ENCODE measurements at regions not wholly inside any gene's neighbourhood (a gene's known extent, or its start where the extent isn't known, plus 50 kb on each side); places are given as distances from the start of the nearest gene placed in this dataset.

DNA sequence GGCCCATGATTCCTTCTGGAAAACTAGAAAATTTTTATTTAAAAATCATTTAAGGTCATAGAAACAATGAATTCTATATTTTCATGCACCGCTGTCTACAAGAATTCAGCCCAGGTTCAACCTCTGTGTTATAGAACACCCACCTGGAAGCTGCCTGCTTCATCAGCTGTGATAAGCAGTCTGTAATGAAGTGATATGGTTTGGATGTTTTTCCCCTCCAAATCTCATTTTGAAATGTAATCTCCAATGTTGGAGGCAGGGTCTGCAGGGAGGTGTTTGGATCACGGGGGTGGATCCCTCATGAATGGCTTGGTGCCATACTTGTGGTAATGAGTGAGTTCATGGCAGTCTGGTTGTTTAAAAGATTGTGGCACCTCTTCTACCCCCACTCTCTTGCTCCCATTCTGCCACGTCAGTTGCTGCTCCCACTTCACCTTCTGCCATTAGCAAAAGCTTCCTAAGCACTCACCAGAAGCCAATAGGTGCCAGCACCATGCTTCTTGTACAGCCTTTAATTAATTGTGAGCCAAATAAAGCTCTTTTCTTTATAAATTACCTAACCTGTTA is 55.6 kb downstream of the MRPL32 start:
- no peak for DNase-seq

GRCh38 chr7:42991024-42991423 is 58.8 kb downstream of the MRPL32 start:
- DNase-seq = no peak

DNA sequence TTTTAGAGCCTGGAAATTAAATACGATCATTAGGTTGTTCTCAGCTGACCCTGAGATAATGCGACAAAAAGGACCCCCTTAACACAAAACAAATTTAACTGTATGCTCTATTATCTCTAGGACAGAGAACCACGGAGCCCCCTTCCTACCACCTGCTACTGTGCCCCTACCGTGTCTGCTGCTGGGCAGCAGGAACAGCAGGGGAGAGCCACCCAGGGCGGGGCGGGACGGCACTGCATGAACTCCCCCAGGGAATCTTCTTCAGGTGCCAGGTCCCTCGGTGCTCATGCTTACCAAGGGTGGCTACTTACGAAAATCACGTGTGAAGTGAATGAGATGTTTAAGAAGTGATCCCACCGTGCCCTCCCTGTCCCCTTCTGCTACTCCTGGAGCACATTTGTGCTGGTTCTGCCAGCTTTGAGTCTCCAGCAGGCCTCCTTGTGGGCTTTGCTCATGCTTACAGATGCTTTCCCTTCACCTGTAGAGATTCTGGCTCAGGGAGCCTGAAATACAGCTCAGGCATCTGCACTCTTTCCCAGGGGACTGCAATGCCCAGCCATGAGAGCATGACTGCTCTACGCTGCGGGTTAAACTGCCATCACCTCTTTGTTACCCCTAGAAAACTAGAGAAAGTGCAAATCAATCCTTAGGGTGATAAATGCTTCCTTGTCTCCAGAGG is 59.9 kb downstream of the MRPL32 start:
- no peak for DNase-seq

- DNase-seq = no peak
Measured at GRCh38 chr7:42993038-42993437, 60.9 kb downstream of the MRPL32 start.

DNA sequence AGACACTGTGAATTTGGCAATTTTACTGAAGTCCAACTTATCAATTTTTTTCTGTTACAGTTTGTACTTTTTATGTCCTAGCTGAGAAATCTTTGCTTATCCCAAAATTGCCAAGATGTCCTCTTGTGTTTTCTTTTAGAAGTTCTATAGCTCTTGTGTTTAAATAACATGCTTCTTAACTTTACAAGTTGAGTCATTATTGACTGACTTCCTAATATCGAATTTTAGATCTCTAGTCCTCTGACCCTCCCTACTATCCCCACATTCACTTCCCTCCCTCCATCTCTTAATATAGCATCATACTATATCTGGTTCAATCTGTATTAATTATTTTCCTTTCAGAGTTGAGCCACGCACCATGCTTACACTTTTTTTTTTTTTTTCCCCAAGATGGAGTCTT is 61.9 kb downstream of the MRPL32 start:
- DNase-seq = no peak

GRCh38 chr7:42997611-42998010 is 65.4 kb downstream of the MRPL32 start:
- DNase-seq = no peak

DNA sequence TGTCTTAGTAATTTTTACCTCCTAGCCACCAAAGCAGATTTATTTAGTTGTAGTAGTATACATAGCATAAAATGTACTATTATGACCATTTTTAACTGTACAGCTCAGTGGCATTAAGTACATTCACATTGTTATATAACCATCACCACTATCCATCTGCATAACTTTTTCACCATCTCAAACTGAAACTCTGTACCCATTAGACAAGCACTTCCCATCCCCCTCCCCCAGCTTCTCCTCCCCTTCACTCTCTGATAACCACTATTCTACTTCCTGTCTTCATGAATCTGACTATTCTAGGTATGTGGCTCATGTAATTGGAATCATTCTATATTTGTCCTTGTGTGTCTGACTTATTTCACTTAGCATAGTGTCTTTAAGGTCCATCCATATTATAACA is 71.9 kb downstream of the MRPL32 start:
- peak; percentile 64 for DNase-seq

- DNase-seq = no peak
Measured at GRCh38 chr7:43006008-43006407, 73.8 kb downstream of the MRPL32 start.

GRCh38 chr7:43010061-43010460 is 77.9 kb downstream of the MRPL32 start:
- peak; percentile 67 for DNase-seq

DNA sequence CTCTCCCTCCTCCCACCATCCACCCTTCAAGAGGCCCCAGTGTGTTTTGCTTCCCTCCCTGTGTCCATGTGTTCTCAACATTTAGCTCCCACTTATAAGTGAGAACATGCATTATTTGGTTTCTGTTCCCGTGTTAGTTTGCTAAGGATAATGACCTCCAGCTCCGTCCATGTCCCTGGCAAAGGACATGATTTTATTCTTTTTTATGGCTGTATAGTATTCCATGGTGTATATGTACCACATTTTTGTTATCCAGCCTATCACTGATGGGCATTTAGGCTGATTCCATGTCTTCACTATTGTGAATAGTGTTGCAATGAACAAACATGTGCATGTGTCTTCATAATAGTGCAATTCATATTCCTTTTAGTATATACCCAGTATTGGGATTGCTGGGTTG is 79.7 kb downstream of the MRPL32 start:
- DNase-seq = no peak

- no peak for DNase-seq
Measured at GRCh38 chr7:43014406-43014805, 82.2 kb downstream of the MRPL32 start.

- DNase-seq = no peak
Measured at GRCh38 chr7:43015301-43015700, 83.1 kb downstream of the MRPL32 start.

DNA sequence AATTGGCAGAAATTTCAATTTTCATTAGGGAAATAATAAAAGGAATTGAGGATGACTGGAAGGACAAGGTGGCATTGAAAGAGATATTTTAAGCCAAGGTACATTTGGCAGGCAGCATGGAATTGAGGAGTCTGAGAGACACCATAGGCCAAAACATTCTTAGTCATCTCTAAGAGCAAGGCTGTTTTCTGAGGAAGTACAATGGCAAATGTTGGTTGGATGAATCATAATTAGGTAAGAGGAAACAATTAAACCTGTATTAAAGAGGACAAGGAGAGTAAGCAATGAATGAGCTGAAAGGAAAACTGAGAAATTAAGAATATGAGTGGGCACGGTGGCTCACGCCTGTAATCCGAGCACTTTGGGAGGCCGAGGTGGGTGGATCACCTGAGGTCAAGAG is 86.3 kb downstream of the MRPL32 start:
- DNase-seq = peak; percentile 34

DNA sequence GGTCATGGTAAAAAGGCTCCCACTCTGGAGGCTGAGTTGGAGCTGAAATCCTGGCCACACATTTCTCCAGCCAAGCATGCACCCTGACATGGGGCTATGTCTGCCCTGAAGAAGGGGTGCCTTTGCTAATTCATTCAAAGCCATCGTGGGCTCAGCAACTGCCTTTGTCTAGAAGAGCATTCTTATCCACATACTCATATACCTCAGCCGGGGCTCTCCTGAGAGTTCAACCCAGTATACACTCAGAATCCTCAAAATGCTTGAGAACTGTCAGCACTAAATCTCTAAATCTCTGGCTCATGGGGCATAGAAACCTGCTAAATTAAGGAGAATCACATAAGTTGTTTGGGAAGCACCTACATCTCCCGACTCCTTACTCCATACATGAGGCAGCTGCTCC is 89.3 kb downstream of the MRPL32 start:
- peak; percentile 68 for DNase-seq

DNA sequence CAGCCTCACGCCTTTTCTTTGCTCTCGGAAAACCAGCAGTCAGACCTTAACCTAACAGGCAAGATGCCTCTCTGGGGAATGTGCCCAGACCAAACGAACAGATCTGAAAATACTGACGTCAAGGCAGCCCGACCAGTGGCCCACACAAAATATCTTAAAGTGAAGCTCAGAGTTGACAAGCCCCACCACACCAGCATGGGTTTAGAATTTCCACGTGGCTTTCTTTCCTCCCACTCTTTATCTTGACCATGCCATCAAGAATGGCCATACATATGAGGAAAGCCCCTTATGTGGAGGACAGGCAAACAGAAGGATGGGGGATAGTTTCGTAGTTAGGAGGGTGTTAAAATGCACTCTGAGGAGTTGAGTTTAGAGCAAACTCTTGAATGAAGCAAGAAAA is 89.8 kb downstream of the MRPL32 start:
- no peak for DNase-seq

DNA sequence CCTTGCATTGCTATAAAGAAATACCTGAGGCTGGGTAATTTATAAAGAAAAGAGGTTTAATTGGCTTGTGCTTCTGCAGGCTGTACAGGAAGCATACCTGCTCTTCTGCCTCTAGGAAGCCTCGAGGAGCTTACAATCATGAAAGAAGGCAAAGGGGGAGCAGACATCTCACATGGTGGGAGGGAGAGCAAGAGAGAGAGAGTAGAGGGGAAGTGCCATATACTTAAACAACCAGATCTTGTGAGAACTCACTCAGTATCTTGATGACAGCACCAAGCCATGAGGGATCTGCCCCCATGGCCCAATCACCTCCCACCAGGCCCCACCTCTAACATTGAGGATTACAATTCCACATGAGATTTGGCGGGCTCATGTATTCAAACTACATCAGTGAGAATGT is 79.1 kb upstream of the HECW1 start:
- no peak for DNase-seq

DNA sequence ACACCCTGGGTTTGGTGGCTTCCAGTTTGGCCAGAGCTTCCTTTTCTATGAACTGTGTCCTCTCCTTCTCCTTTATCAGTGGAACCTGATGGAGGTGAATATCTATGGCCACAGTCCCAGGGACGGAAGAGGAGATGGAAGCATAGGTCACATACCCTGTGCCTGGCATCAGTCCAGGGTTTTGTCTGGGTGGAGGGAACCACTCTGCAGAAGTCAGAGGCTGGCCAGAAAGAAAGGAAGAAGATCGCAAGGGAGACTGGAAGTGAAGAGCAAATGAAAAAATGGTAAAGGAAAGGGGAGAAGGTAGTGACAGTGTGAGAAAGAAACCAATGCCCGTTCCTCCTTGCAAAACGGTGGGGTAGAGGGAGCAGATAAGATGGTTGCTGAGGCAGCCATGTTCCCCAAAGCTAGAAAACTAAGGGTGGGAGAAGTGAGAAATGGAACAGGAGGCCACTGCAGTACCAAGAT is 77.9 kb upstream of the HECW1 start:
- no peak for DNase-seq

GRCh38 chr7:43037531-43037930 is 74.9 kb upstream of the HECW1 start:
- no peak for DNase-seq

GRCh38 chr7:43038254-43038653 is 74.2 kb upstream of the HECW1 start:
- peak; percentile 97 for DNase-seq

- peak; percentile 79 for DNase-seq
Measured at GRCh38 chr7:43039346-43039745, 73.1 kb upstream of the HECW1 start.

- no peak for DNase-seq
Measured at GRCh38 chr7:43040461-43040860, 72.0 kb upstream of the HECW1 start.

DNA sequence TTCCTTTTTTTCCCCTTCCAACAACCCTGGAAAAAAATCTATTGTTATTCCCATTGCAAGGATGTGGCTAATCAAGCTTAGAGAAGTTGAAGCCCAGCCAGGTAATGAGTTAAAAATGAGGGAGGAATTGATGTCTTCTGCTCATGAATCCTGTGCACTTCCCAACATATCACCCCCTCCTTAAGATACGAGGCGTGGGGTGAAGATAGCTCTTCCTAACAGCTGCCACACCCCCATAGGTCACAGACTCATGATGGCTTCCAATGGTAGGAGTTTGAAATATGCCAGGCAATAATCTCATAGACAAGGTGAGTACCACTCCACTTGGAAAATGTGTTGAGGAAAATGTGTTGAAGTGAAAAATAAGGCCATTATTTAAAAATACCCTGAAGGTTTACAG is 71.3 kb upstream of the HECW1 start:
- no peak for DNase-seq

DNA sequence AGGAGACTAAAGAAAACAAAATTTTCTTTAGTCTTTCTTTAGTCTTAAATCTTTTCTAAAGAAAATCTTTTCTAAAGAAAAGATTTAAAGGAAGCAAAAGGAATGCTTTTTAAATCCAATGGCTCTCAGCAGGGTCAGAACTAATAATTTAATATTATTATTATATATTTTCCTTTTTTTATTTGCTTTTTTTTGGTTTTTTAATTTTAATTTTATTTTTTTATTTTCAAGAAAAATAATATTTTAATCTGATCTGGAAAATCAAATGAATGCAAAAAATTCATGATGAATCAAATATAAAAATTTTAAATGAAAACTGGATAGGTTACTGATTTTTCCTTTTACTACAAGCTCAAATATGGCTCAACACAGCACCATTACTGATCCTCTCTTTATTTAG is 70.7 kb upstream of the HECW1 start:
- DNase-seq = no peak

- DNase-seq = peak; percentile 61
Measured at GRCh38 chr7:43042302-43042701, 70.1 kb upstream of the HECW1 start.

DNA sequence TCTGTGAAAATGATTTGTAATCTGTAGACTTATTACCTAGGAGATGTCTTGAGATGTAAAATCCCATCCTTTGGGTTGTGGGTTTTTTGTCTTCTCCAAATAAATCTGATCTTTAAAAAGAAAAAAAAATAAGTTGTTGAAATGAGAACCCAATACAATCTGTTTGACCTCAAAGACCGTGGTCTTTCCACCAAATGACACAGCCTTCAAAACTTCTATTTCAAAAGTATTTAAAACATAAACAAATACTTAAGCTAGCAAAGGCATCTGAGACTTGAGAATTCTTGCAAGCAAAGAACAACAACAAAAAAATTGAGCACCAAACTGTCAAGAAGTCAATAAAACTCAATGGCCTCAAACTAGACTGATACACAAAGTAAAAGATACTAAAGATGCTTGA is 67.9 kb upstream of the HECW1 start:
- peak; percentile 55 for DNase-seq

All from fibroblast of upper back skin (primary cell).